CD1c-positive myeloid dendritic cell (primary cell): ENCODE measurements at regions not wholly inside any gene's neighbourhood (a gene's known extent, or its start where the extent isn't known, plus 50 kb on each side); places are given as distances from the start of the nearest gene placed in this dataset.
A peak's percentile ranks its signal among the peaks of the same experiment; 100 is the strongest.
"Not testable (repeated sequence)": the region's sequence is repeated elsewhere in the genome, so short reads cannot be mapped to it uniquely, and the experiment has no call there.

Source experiments
- DNase-seq: peaks from one replicate; pipeline ENCODE4 v3.0.0-alpha.2; 2016; ENCODE audit errors: extremely low spot score

GRCh38 chr17:45586651-45586934 is 96.1 kb upstream of the PLEKHM1 start:
- DNase-seq: not testable (repeated sequence)

- peak; percentile 79 for DNase-seq
Measured at GRCh38 chr17:45592433-45592923, 102.0 kb upstream of the PLEKHM1 start.

- not testable (repeated sequence) for DNase-seq
Measured at GRCh38 chr17:45596347-45596746, 105.8 kb upstream of the PLEKHM1 start.

GRCh38 chr17:45600052-45601012 is 109.8 kb upstream of the PLEKHM1 start:
- DNase-seq: not testable (repeated sequence)

- DNase-seq: not testable (repeated sequence)
Measured at GRCh38 chr17:45601013-45601412, 110.5 kb upstream of the PLEKHM1 start.

GRCh38 chr17:45601605-45602539 is 111.4 kb upstream of the PLEKHM1 start:
- not testable (repeated sequence) for DNase-seq

GRCh38 chr17:45605751-45606150 is 115.2 kb upstream of the PLEKHM1 start:
- DNase-seq: not testable (repeated sequence)

GRCh38 chr17:45619984-45620405 is 129.5 kb upstream of the PLEKHM1 start:
- peak; percentile 49 for DNase-seq

GRCh38 chr17:45620468-45620867 is 129.9 kb upstream of the PLEKHM1 start:
- DNase-seq: peak; percentile 7

- DNase-seq: not testable (repeated sequence)
Measured at GRCh38 chr17:45621087-45621486, 130.6 kb upstream of the PLEKHM1 start.

GRCh38 chr17:45622295-45622694 is 131.8 kb upstream of the PLEKHM1 start:
- DNase-seq: not testable (repeated sequence)

- no peak for DNase-seq
Measured at GRCh38 chr17:45628019-45628418, 137.5 kb upstream of the PLEKHM1 start.

GRCh38 chr17:45631941-45632340 is 141.4 kb upstream of the PLEKHM1 start:
- DNase-seq: no peak

- DNase-seq: no peak
Measured at GRCh38 chr17:45639297-45639849, 144.7 kb upstream of the CRHR1 start.

- DNase-seq: peak; percentile 80
Measured at GRCh38 chr17:45640141-45640850, 143.8 kb upstream of the CRHR1 start.

GRCh38 chr17:45641541-45641940 is 142.6 kb upstream of the CRHR1 start:
- DNase-seq: no peak

- DNase-seq: no peak
Measured at GRCh38 chr17:45643591-45643990, 140.5 kb upstream of the CRHR1 start.

GRCh38 chr17:45644637-45645036 is 139.5 kb upstream of the CRHR1 start:
- not testable (repeated sequence) for DNase-seq

GRCh38 chr17:45645330-45645729 is 138.8 kb upstream of the CRHR1 start:
- DNase-seq: no peak

- DNase-seq: no peak
Measured at GRCh38 chr17:45646288-45646988, 137.7 kb upstream of the CRHR1 start.

- no peak for DNase-seq
Measured at GRCh38 chr17:45648642-45649041, 135.5 kb upstream of the CRHR1 start.
